K562 (cell line): ENCODE measurements at regions not wholly inside any gene's neighbourhood (a gene's known extent, or its start where the extent isn't known, plus 50 kb on each side); places are given as distances from the start of the nearest gene placed in this dataset.
"Not testable (repeated sequence)": the region's sequence is repeated elsewhere in the genome, so short reads cannot be mapped to it uniquely, and the experiment has no call there.

Experiments
- CEBPB ChIP-seq: fragments of 450-650 bp; IDR thresholded peaks from 2 replicates; pipeline ENCODE4 v1.6.1; 2016; ENCODE audit warnings: missing genetic modification characterization, missing compliant biosample characterization
- CTCF ChIP-seq, 3 experiments: IDR thresholded peaks in 2 of 3; conservative IDR thresholded peaks in 1 of 3; 2 replicates each; pipeline ENCODE4 v1.5.1; 2011 to 2012; ENCODE audit warnings: low read length in 3 of 3, mild to moderate bottlenecking in 3 of 3, control low read depth in 2 of 3, improper control_type of control experiment in 1 of 3, inconsistent platforms in 1 of 3, low read depth in 1 of 3, mixed read lengths in 1 of 3, moderate library complexity in 1 of 3; ENCODE audit not compliant: insufficient read depth in 2 of 3
- EGR1 ChIP-seq: fragments of 450-650 bp; conservative IDR thresholded peaks from 2 replicates; pipeline ENCODE4 v1.6.1; 2017; ENCODE audit warnings: mild to moderate bottlenecking
- ELF2 ChIP-seq: fragments of 250-450 bp; sonication (Bioruptor Pico); IDR thresholded peaks from 2 replicates; pipeline ENCODE4 v1.5.0; 2021; ENCODE audit warnings: mild to moderate bottlenecking
- EP300 ChIP-seq: IDR thresholded peaks from 2 replicates; pipeline ENCODE4 v1.6.1; 2012; ENCODE audit warnings: low read length, improper control_type of control experiment
- MNT ChIP-seq, 2 experiments: fragments of 450-650 bp; conservative IDR thresholded peaks; 2 replicates each; pipeline ENCODE4 v1.6.1; 2017; ENCODE audit warnings: mild to moderate bottlenecking in 2 of 2, moderate library complexity in 2 of 2
- PATZ1 ChIP-seq: fragments of 250-450 bp; sonication (Bioruptor Pico); IDR thresholded peaks from 2 replicates; pipeline ENCODE4 v1.5.0; 2020; ENCODE audit warnings: mild to moderate bottlenecking, borderline replicate concordance
- PRDM10 ChIP-seq: fragments of 450-650 bp; IDR thresholded peaks from 2 replicates; pipeline ENCODE4 v1.6.1; 2018; ENCODE audit not compliant: partially characterized antibody
- RBBP5 ChIP-seq: fragments of 200-600 bp; sonication (generic); IDR thresholded peaks from 2 replicates; pipeline ENCODE4 v1.6.1; 2012; ENCODE audit warnings: borderline replicate concordance, mild to moderate bottlenecking, low read length, control low read depth, inconsistent platforms; ENCODE audit not compliant: insufficient read depth, poor library complexity, severe bottlenecking
- REST ChIP-seq, 2 experiments: fragments of 450-650 bp; formaldehyde crosslinking in 1 of 2; IDR thresholded peaks; 2 replicates each; pipeline versions ENCODE4 v1.4.0 to v1.6.1; 2014 to 2020; ENCODE audit warnings: mild to moderate bottlenecking in 2 of 2, borderline replicate concordance in 1 of 2, low read depth in 1 of 2
- RHOXF2B ChIP-seq: fragments of 250-450 bp; sonication (Bioruptor Pico); conservative IDR thresholded peaks from 2 replicates; pipeline ENCODE4 v1.5.1; 2021
- SMC3 ChIP-seq: conservative IDR thresholded peaks from 2 replicates; pipeline ENCODE4 v1.6.1; 2011; ENCODE audit warnings: low read depth, low read length, improper control_type of control experiment; ENCODE audit not compliant: insufficient read depth
- TARDBP ChIP-seq: fragments of 450-650 bp; IDR thresholded peaks from 2 replicates; pipeline ENCODE4 v1.6.1; 2016
- TEAD1 ChIP-seq, 2 experiments: fragments of 450-650 bp in 1 of 2; sonication (generic) in 1 of 2; formaldehyde crosslinking; IDR thresholded peaks; 2 replicates each; pipeline versions ENCODE4 v1.4.0 to v1.8.0; 2020 to 2022; ENCODE audit warnings: mild to moderate bottlenecking in 2 of 2, missing genetic modification reagents in 1 of 2

- TF ChIP-seq PRDM10; CEBPB (tag); ELF2 (CRISPR knock-in tag); PATZ1 (CRISPR knock-in tag); TEAD1 (CRISPR knock-in tag; IDR thresholded peaks at IDR 0.05); CTCF (IDR thresholded peaks at IDR 0.05 in 2 of 3, conservative IDR thresholded peaks at IDR 0.05 in 1 of 3; ENCODE audit: insufficient read depth in 2 of 3, low read depth in 1 of 3, low read length in 3 of 3); RBBP5; REST (IDR thresholded peaks at IDR 0.05; ENCODE audit: borderline replicate concordance); REST (CRISPR knock-in tag; IDR thresholded peaks at IDR 0.05; ENCODE audit: low read depth); MNT (conservative IDR thresholded peaks at IDR 0.05); EGR1; EP300; TARDBP; SMC3; RHOXF2B (CRISPR knock-in tag): not testable (repeated sequence)
Observed at GRCh38 chr3:29031175-29031574, 249.7 kb upstream of the RBMS3 start.
